WTC11 (cell line): ENCODE measurements at regions not wholly inside any gene's neighbourhood (a gene's known extent, or its start where the extent isn't known, plus 50 kb on each side); places are given as distances from the start of the nearest gene placed in this dataset.

ENCODE experiments used
- ATAC-seq: fragments of 200-7000 bp; cut with Tn5 transposase; 2 replicates; pipeline ENCODE4 v1.10.0; 2021; ENCODE audit warnings: mild to moderate bottlenecking, moderate library complexity
- CTCF ChIA-PET: fragments of 300-600 bp; sonication (Branson Sonifier 250); formaldehyde crosslinking; loops from one replicate; lab custom pipeline; 2021; ENCODE audit warnings: antibody characterized with exemption; lab: Charles Lee
- POLR2A ChIA-PET: fragments of 350-600 bp; sonication (Branson Sonifier 250); formaldehyde crosslinking; loops from one replicate; lab custom pipeline; 2021; ENCODE audit warnings: antibody characterized with exemption; lab: Charles Lee
- DNase-seq: peaks from one replicate; pipeline ENCODE4 v3.0.0; 2021; ENCODE audit warnings: low spot score
- H3K27ac Mint-ChIP-seq: 2 replicates; pipeline ENCODE4 v1.8.0; 2021; ENCODE audit warnings: mixed read lengths
- H3K27me3 Mint-ChIP-seq: 2 replicates; pipeline ENCODE4 v1.8.0; 2021; ENCODE audit warnings: low read depth, mild to moderate bottlenecking, moderate library complexity, mixed read lengths
- H3K36me3 Mint-ChIP-seq: 2 replicates; pipeline ENCODE4 v1.8.0; 2021; ENCODE audit warnings: mixed read lengths
- H3K4me1 Mint-ChIP-seq: 2 replicates; pipeline ENCODE4 v1.8.0; 2022; ENCODE audit warnings: mixed read lengths
- H3K4me3 Mint-ChIP-seq: 2 replicates; pipeline ENCODE4 v1.8.0; 2021; ENCODE audit warnings: mild to moderate bottlenecking, moderate library complexity, mixed read lengths
- H3K9me3 Mint-ChIP-seq: 2 replicates; pipeline ENCODE4 v1.8.0; 2021; ENCODE audit warnings: mixed read lengths
- CBFB ChIP-seq: sonication (generic); formaldehyde crosslinking; IDR thresholded peaks from 2 replicates; pipeline ENCODE4 v1.8.1; 2022; ENCODE audit warnings: mild to moderate bottlenecking, low read depth, missing genetic modification reagents
- CREM ChIP-seq: sonication (generic); formaldehyde crosslinking; IDR thresholded peaks from 2 replicates; pipeline ENCODE4 v1.8.1; 2022; ENCODE audit warnings: mild to moderate bottlenecking, missing genetic modification reagents, moderate library complexity
- CTCF ChIP-seq: fragments of 200-600 bp; IDR thresholded peaks from 2 replicates; pipeline ENCODE4 v1.8.0; 2022; ENCODE audit warnings: antibody characterized with exemption
- EMX1 ChIP-seq: fragments of 250-450 bp; sonication (Bioruptor Pico); IDR thresholded peaks from 2 replicates; pipeline ENCODE4 v1.8.0; 2021; ENCODE audit warnings: mild to moderate bottlenecking
- ESRRA ChIP-seq: sonication (generic); formaldehyde crosslinking; IDR thresholded peaks from 2 replicates; pipeline ENCODE4 v1.8.1; 2022; ENCODE audit warnings: mild to moderate bottlenecking, missing genetic modification reagents, borderline replicate concordance
- FOXK1 ChIP-seq: sonication (generic); formaldehyde crosslinking; IDR thresholded peaks from 2 replicates; pipeline ENCODE4 v1.8.0; 2022; ENCODE audit warnings: mild to moderate bottlenecking, moderate library complexity, missing genetic modification reagents
- HMGA2 ChIP-seq: fragments of 250-450 bp; sonication (Bioruptor Pico); IDR thresholded peaks from 2 replicates; pipeline ENCODE4 v1.4.0; 2021; ENCODE audit warnings: mild to moderate bottlenecking, moderate library complexity
- MYBL2 ChIP-seq: sonication (generic); formaldehyde crosslinking; IDR thresholded peaks from 2 replicates; pipeline ENCODE4 v1.8.1; 2023; ENCODE audit warnings: mild to moderate bottlenecking, moderate library complexity, missing genetic modification reagents
- NFE2L1 ChIP-seq: sonication (generic); formaldehyde crosslinking; IDR thresholded peaks from 2 replicates; pipeline ENCODE4 v1.8.1; 2023; ENCODE audit warnings: missing genetic modification reagents
- TEAD1 ChIP-seq: sonication (generic); formaldehyde crosslinking; IDR thresholded peaks from 2 replicates; pipeline ENCODE4 v1.8.0; 2022; ENCODE audit warnings: mild to moderate bottlenecking, missing genetic modification reagents
- ZNF232 ChIP-seq: sonication (generic); formaldehyde crosslinking; IDR thresholded peaks from 2 replicates; pipeline ENCODE4 v1.8.0; 2022; ENCODE audit warnings: mild to moderate bottlenecking, missing genetic modification reagents
- ZNF423 ChIP-seq: fragments of 250-450 bp; sonication (Bioruptor Pico); IDR thresholded peaks from 2 replicates; pipeline ENCODE4 v2.1.2; 2022; ENCODE audit warnings: mild to moderate bottlenecking, moderate library complexity
- TF ChIP-seq, protein P1 (sequence below): sonication (generic); formaldehyde crosslinking; IDR thresholded peaks from 2 replicates; pipeline ENCODE4 v1.8.1; 2023; ENCODE audit warnings: mild to moderate bottlenecking, missing genetic modification reagents
- TF ChIP-seq, protein P2 (sequence below): sonication (generic); formaldehyde crosslinking; IDR thresholded peaks from 2 replicates; pipeline ENCODE4 v1.8.1; 2022; ENCODE audit warnings: missing genetic modification reagents, borderline replicate concordance
- TF ChIP-seq, protein P3 (sequence below): sonication (generic); formaldehyde crosslinking; IDR thresholded peaks from 2 replicates; pipeline ENCODE4 v1.8.0; 2022; ENCODE audit warnings: mild to moderate bottlenecking, missing genetic modification reagents
- TF ChIP-seq, protein P4 (sequence below): fragments of 250-450 bp; sonication (Bioruptor Pico); conservative IDR thresholded peaks from 2 replicates; pipeline ENCODE4 v1.9.0; 2021; ENCODE audit warnings: mild to moderate bottlenecking
- TF ChIP-seq, protein P5 (sequence below): fragments of 250-450 bp; sonication (Bioruptor Pico); IDR thresholded peaks from 2 replicates; pipeline ENCODE4 v1.9.0; 2021; ENCODE audit warnings: moderate library complexity, mild to moderate bottlenecking, inconsistent platforms, borderline replicate concordance
- TF ChIP-seq, protein P6 (sequence below): sonication (generic); formaldehyde crosslinking; IDR thresholded peaks from 2 replicates; pipeline ENCODE4 v1.8.1; 2023; ENCODE audit warnings: mild to moderate bottlenecking, missing genetic modification reagents

DNA sequence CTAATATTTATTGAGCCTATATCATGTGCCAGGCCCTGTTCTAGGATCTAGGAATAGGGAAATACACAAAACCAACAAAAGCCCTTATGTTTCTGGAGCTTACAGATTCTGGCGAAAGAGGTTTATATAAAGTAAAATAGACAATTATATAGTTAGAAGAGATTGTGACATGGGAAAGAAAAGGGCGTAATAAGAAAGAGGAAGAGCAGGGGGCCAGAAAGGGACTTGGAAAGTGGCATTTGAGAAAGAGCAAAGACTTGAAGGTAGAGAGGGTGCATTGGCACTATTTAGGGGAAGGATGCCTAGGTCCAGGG lies 322.5 kb upstream of the FAM78B start (continued):
- TF ChIP-seq EMX1 (CRISPR knock-in tag) (no peak), FOXK1 (CRISPR knock-in tag) (no peak), ESRRA (CRISPR knock-in tag) (no peak), MYBL2 (CRISPR knock-in tag) (no peak), ZNF423 (no peak), TEAD1 (no peak), ZNF232 (CRISPR knock-in tag) (no peak), HMGA2 (CRISPR knock-in tag) (no peak), CBFB (CRISPR knock-in tag) (no peak), CREM (CRISPR knock-in tag) (no peak), CTCF (no peak)
- TF ChIP-seq, protein P1, sequence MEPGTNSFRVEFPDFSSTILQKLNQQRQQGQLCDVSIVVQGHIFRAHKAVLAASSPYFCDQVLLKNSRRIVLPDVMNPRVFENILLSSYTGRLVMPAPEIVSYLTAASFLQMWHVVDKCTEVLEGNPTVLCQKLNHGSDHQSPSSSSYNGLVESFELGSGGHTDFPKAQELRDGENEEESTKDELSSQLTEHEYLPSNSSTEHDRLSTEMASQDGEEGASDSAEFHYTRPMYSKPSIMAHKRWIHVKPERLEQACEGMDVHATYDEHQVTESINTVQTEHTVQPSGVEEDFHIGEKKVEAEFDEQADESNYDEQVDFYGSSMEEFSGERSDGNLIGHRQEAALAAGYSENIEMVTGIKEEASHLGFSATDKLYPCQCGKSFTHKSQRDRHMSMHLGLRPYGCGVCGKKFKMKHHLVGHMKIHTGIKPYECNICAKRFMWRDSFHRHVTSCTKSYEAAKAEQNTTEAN, result no peak
- TF ChIP-seq, protein P2, sequence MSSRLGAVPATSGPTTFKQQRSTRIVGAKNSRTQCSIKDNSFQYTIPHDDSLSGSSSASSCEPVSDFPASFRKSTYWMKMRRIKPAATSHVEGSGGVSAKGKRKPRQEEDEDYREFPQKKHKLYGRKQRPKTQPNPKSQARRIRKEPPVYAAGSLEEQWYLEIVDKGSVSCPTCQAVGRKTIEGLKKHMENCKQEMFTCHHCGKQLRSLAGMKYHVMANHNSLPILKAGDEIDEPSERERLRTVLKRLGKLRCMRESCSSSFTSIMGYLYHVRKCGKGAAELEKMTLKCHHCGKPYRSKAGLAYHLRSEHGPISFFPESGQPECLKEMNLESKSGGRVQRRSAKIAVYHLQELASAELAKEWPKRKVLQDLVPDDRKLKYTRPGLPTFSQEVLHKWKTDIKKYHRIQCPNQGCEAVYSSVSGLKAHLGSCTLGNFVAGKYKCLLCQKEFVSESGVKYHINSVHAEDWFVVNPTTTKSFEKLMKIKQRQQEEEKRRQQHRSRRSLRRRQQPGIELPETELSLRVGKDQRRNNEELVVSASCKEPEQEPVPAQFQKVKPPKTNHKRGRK (CRISPR knock-in tag), result no peak
- TF ChIP-seq, protein P3, sequence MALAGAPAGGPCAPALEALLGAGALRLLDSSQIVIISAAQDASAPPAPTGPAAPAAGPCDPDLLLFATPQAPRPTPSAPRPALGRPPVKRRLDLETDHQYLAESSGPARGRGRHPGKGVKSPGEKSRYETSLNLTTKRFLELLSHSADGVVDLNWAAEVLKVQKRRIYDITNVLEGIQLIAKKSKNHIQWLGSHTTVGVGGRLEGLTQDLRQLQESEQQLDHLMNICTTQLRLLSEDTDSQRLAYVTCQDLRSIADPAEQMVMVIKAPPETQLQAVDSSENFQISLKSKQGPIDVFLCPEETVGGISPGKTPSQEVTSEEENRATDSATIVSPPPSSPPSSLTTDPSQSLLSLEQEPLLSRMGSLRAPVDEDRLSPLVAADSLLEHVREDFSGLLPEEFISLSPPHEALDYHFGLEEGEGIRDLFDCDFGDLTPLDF (CRISPR knock-in tag), result no peak
- TF ChIP-seq, all 79 proteins: peak for 0

DNA sequence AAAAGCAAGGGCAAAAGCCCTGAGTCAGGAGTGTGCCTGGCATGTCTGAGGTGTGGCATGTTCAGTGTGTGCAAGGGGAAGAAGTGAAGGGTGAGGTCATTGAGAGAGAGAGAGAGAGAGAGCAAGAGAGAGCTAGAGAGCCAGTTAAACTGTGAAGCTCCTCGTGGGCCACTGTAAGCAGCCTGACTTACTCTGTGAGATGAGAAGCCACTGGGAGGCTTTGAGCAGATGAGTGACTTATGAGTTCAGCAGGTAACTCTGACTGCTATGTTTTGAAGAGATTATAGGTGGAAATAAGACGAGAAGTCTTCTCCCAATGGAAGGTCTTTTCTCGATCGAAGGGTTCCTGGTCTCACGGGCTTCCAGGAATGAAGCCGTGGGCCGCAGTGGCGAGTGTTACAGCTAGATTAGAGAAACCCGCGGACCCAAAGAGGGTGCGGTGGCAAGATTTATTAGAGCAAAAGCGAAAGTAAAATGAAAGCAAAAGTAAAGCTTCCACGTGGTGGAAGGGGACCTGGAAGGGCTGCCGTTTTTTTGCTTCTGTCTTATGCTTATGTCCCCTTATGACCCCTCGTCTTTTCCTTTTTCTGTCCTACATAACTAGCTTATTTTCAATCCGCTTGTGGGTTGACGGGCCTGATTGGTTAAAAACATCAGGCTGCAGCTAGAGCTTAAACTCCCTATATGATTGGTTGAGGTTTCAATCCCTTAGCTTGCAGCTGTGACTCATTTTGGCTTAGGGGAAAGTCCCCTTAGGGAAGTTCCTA lies 323.1 kb upstream of the FAM78B start:
- TF ChIP-seq, protein P4, sequence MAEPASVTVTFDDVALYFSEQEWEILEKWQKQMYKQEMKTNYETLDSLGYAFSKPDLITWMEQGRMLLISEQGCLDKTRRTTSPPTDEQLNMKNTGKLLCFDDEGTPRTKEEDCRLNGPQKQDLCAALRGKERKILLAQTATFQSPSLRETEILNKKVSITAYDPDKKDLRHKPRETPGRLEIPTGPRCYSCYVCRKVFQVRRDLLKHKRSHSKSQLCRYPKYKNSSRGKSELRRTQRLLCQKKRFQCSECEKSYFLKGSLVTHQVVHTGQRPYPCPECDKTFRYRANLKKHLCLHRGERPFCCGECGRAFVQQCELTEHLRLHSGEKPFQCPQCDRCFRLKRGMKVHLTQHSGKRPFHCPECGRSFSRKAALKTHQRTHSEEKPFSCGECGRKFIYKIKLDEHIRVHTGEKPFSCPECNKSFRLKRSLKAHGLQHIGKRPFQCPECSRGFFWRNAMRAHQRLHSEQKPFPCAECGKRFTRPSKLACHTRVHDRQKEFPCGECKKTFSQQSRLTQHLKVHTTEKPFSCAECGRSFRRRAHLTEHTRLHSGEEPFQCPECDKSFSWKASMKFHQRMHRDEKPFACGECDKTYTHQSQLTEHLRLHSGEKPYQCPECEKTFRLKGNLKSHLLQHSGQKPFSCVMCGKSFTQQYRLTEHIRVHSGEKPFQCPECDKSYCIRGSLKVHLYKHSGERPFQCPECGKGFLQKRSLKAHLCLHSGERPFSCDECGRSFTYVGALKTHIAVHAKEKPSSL (CRISPR knock-in tag), result no peak
- TF ChIP-seq, protein P5, sequence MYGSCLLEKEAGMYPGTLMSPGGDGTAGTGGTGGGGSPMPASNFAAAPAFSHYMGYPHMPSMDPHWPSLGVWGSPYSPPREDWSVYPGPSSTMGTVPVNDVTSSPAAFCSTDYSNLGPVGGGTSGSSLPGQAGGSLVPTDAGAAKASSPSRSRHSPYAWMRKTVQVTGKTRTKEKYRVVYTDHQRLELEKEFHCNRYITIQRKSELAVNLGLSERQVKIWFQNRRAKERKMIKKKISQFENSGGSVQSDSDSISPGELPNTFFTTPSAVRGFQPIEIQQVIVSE, result no peak
- TF ChIP-seq, protein P6, sequence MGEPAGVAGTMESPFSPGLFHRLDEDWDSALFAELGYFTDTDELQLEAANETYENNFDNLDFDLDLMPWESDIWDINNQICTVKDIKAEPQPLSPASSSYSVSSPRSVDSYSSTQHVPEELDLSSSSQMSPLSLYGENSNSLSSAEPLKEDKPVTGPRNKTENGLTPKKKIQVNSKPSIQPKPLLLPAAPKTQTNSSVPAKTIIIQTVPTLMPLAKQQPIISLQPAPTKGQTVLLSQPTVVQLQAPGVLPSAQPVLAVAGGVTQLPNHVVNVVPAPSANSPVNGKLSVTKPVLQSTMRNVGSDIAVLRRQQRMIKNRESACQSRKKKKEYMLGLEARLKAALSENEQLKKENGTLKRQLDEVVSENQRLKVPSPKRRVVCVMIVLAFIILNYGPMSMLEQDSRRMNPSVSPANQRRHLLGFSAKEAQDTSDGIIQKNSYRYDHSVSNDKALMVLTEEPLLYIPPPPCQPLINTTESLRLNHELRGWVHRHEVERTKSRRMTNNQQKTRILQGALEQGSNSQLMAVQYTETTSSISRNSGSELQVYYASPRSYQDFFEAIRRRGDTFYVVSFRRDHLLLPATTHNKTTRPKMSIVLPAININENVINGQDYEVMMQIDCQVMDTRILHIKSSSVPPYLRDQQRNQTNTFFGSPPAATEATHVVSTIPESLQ, result no peak
- TF ChIP-seq NFE2L1 (CRISPR knock-in tag), result no peak
- Mint-ChIP-seq H3K9me3 (peaks cover 11% of the 10 kb centered on the region), H3K4me1 (no peaks in the 10 kb centered on the region), H3K36me3 (0 out of 2 replicates have a peak, but pooled peaks cover 3% of the 10 kb centered on the region), H3K4me3 (no peak overlapping the region), H3K27me3 (no peaks in the 10 kb centered on the region), H3K27ac (no peak overlapping the region)
- ChIA-PET POLR2A (no interaction called here), CTCF (interaction anchor here (1.2 to 1.9 kb wide), 2 partner anchors 11 to 332 kb away, joined by 3 to 7 read pairs; no protein-coding TSS in a partner anchor)
- ATAC-seq, result no peak
- no peak for DNase-seq
